ENCODE measurements at regions not wholly inside any gene's neighbourhood (a gene's known extent, or its start where the extent isn't known, plus 50 kb on each side); places are given as distances from the start of the nearest gene placed in this dataset.

- Histone ChIP-seq H3K9me2 (ENCODE audit: insufficient read depth) (no peaks in the 10 kb centered on the region), H2AFZ (ENCODE audit: low read depth, low read length, poor library complexity, severe bottlenecking) (no peak overlapping the region), H3K9me3 (ENCODE audit: control insufficient read depth in 1 of 2, insufficient read depth in 1 of 2, low read depth in 1 of 2, low read length in 2 of 2) (no peaks in the 10 kb centered on the region), H4K20me1 (ENCODE audit: insufficient read depth) (no peaks in the 10 kb centered on the region), H3K36me3 (ENCODE audit: control insufficient read depth in 1 of 2, insufficient read depth in 2 of 2, low read length in 2 of 2) (no peaks in the 10 kb centered on the region), H3K4me1 (ENCODE audit: control insufficient read depth in 1 of 2, insufficient read depth in 2 of 2, low read length in 2 of 2) (no peaks in the 10 kb centered on the region), H3K27ac (ENCODE audit: low read depth, low read length) (no peak overlapping the region), H3K27me3 (ENCODE audit: insufficient read depth, low read length) (no peaks in the 10 kb centered on the region), H3K9ac (ENCODE audit: low read length) (no peak overlapping the region), H3K4me3 (replicated peaks in 1 of 2; ENCODE audit: low read depth in 1 of 2, low read length in 2 of 2) (no peak overlapping the region), H3K79me2 (ENCODE audit: insufficient read depth, low read length) (no peaks in the 10 kb centered on the region), H3K4me2 (ENCODE audit: low read length) (no peak overlapping the region)
- intact Hi-C loops (cut with micrococcal nuclease) = no loop called here
- BruUV-seq (replicated peaks) = no TSS peak
- no peak for TF ChIP-seq RAD21 (IDR thresholded peaks at IDR 0.05; ENCODE audit: low read depth)
- TF ChIP-seq EGR1 (IDR thresholded peaks at IDR 0.05; ENCODE audit: low read depth) = no peak
- TF ChIP-seq CEBPB (IDR thresholded peaks at IDR 0.05; ENCODE audit: low read depth) = no peak
- TF ChIP-seq POLR2AphosphoS5 (IDR thresholded peaks at IDR 0.05; ENCODE audit: low read depth, low read length) = no peak
- TF ChIP-seq EZH2 (IDR thresholded peaks at IDR 0.05) = no peak
- TF ChIP-seq SRF (IDR thresholded peaks at IDR 0.05; ENCODE audit: low read depth) = no peak
- ChIA-PET CTCF (no interaction called here), POLR2A (no interaction called here), RAD21 (ENCODE audit: low non-redundant PET in 1 of 2, low total read pairs in 2 of 2, uncharacterized antibody in 2 of 2, unreplicated experiment in 2 of 2) (no interaction called here)
- no peak for ATAC-seq
- DNase-seq (ENCODE audit: low read depth, low spot score) = no peak
These were observed 67.1 kb upstream of the UNC5A start for GRCh38 chr5:176743136-176743861.

- Histone ChIP-seq H3K79me2 (ENCODE audit: insufficient read depth, low read length) (no peaks in the 10 kb centered on the region), H3K9me2 (ENCODE audit: insufficient read depth) (no peaks in the 10 kb centered on the region), H3K4me2 (ENCODE audit: low read length) (no peak overlapping the region), H3K9me3 (ENCODE audit: control insufficient read depth in 1 of 2, insufficient read depth in 1 of 2, low read depth in 1 of 2, low read length in 2 of 2) (no peaks in the 10 kb centered on the region), H3K27ac (ENCODE audit: low read depth, low read length) (no peak overlapping the region), H3K27me3 (ENCODE audit: insufficient read depth, low read length) (no peaks in the 10 kb centered on the region), H2AFZ (ENCODE audit: low read depth, low read length, poor library complexity, severe bottlenecking) (no peak overlapping the region), H3K9ac (ENCODE audit: low read length) (no peak overlapping the region), H3K4me1 (ENCODE audit: control insufficient read depth in 1 of 2, insufficient read depth in 2 of 2, low read length in 2 of 2) (no peaks in the 10 kb centered on the region), H3K4me3 (replicated peaks in 1 of 2; ENCODE audit: low read depth in 1 of 2, low read length in 2 of 2) (no peak overlapping the region), H4K20me1 (ENCODE audit: insufficient read depth) (no peaks in the 10 kb centered on the region), H3K36me3 (ENCODE audit: control insufficient read depth in 1 of 2, insufficient read depth in 2 of 2, low read length in 2 of 2) (no peaks in the 10 kb centered on the region)
- ChIA-PET POLR2A (no interaction called here), RAD21 (ENCODE audit: low non-redundant PET in 1 of 2, low total read pairs in 2 of 2, uncharacterized antibody in 2 of 2, unreplicated experiment in 2 of 2) (no interaction called here), CTCF (interaction anchor here (0.6 to 1.4 kb wide), 3 partner anchors 10 to 86 kb away, joined by 3 to 12 read pairs (median 3); no protein-coding TSS in a partner anchor)
- DNase-seq (ENCODE audit: low read depth, low spot score) = no peak
- no peak for ATAC-seq
- intact Hi-C loops (cut with micrococcal nuclease) = no loop called here
- BruUV-seq (replicated peaks) = no TSS peak
- TF ChIP-seq SP1 (IDR thresholded peaks at IDR 0.05; ENCODE audit: low read depth) (no peak), TCF7L2 (IDR thresholded peaks at IDR 0.05; ENCODE audit: borderline replicate concordance, extremely low read depth, insufficient read depth, insufficient read length) (no peak), ZNF274 (IDR thresholded peaks at IDR 0.05; ENCODE audit: low read depth, low read length) (no peak), CTCF (IDR thresholded peaks at IDR 0.05 in 2 of 3, conservative IDR thresholded peaks at IDR 0.05 in 1 of 3; ENCODE audit: borderline replicate concordance in 1 of 3, insufficient read depth in 1 of 3, low read depth in 2 of 3, low read length in 2 of 3) (no peak), EGR1 (IDR thresholded peaks at IDR 0.05; ENCODE audit: low read depth) (no peak)
These were observed 66.3 kb upstream of the UNC5A start for GRCh38 chr5:176743868-176744583.

Measured in HCT116 (cell line).